Activated naive CD8-positive, alpha-beta T cell treated with anti-CD3 and anti-CD28 coated beads, Interleukin-2, amount 50 U/mL, for 24 hours (primary cell): ENCODE measurements at regions not wholly inside any gene's neighbourhood (a gene's known extent, or its start where the extent isn't known, plus 50 kb on each side); places are given as distances from the start of the nearest gene placed in this dataset.

Experiments used
- ATAC-seq: fragments of 150-1000 bp; cut with Tn5 transposase; one replicate; pipeline ENCODE4 v1.10.0; 2021
- DNase-seq: peaks from one replicate; pipeline ENCODE4 v3.0.0; 2021
- H3K27ac Mint-ChIP-seq: one replicate; pipeline ENCODE4 v1.8.0; 2021; ENCODE audit warnings: mild to moderate bottlenecking, mixed read lengths
- H3K27me3 Mint-ChIP-seq: one replicate; pipeline ENCODE4 v1.8.0; 2021; ENCODE audit warnings: mixed read lengths
- H3K36me3 Mint-ChIP-seq: one replicate; pipeline ENCODE4 v1.8.0; 2021; ENCODE audit warnings: low read depth, mixed read lengths
- H3K4me1 Mint-ChIP-seq: one replicate; pipeline ENCODE4 v1.8.0; 2021; ENCODE audit warnings: mixed read lengths
- H3K4me3 Mint-ChIP-seq: one replicate; pipeline ENCODE4 v1.8.0; 2021; ENCODE audit warnings: mild to moderate bottlenecking, moderate library complexity, mixed read lengths
- H3K9me3 Mint-ChIP-seq: one replicate; pipeline ENCODE4 v1.8.0; 2021; ENCODE audit warnings: mixed read lengths

- Mint-ChIP-seq H3K9me3 (no peaks in the 10 kb centered on the region), H3K27ac (no peak overlapping the region), H3K27me3 (peaks cover 49% of the 10 kb centered on the region), H3K4me1 (no peaks in the 10 kb centered on the region), H3K36me3 (no peaks in the 10 kb centered on the region), H3K4me3 (no peak overlapping the region)
- DNase-seq (no peak), ATAC-seq (no peak)
These were observed 275.5 kb upstream of the IRX5 start for GRCh38 chr16:54655121-54655590.

GRCh38 chr16:54654429-54654828 lies 276.2 kb upstream of the IRX5 start:
- no peaks in the 10 kb centered on the region for H3K4me1 Mint-ChIP-seq
- peaks cover 50% of the 10 kb centered on the region for H3K27me3 Mint-ChIP-seq

GRCh38 chr16:54652201-54652770 lies 278.4 kb upstream of the IRX5 start:
- H3K9me3 Mint-ChIP-seq = no peaks in the 10 kb centered on the region
- no peak overlapping the region for H3K27ac Mint-ChIP-seq
- ATAC-seq (no peak), DNase-seq (no peak)
- no peak overlapping the region for H3K4me3 Mint-ChIP-seq
- peaks cover 53% of the 10 kb centered on the region for H3K27me3 Mint-ChIP-seq
- no peaks in the 10 kb centered on the region for H3K36me3 Mint-ChIP-seq
- H3K4me1 Mint-ChIP-seq = no peaks in the 10 kb centered on the region

More at GRCh38 chr16:54654429-54654828, 276.2 kb upstream of the IRX5 start:
- DNase-seq (no peak), ATAC-seq (no peak)
- Mint-ChIP-seq H3K36me3 (no peaks in the 10 kb centered on the region), H3K27ac (no peak overlapping the region), H3K9me3 (no peaks in the 10 kb centered on the region), H3K4me3 (no peak overlapping the region)

DNA sequence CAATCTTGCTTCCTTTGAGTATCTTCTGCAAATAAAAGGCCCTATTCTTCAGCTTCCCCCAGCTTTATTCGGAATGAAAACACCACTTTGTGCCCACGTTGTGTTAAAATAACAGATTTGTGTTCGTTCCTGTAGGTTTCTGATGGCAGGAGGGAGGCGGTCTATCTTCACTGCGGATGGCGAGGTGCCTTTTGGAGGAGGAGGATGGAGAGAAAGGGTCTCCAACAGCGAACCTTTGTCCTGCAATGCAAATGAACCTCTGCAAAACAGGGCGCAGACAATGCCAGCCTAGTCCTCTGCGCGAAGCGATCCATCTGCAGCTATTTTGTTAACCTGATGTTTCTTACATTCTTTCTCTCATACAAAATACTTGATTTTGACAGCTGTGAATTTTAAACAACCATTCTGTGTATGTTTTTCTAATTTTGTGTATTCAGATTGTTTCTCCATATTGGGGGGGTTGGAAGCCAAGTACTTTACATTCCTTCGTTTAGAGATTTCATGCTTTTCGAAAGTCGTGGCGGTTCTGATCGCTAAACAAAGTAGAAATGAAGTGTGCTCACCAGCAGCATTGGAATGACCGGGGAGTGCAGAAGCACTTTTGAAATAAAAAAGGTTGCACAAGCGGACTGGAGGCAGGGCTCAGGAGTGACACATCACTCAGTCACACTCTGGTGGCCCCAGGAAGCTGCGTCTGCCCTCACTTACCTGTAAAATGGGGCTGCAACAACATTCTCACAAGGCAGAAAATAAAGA lies 279.0 kb upstream of the IRX5 start:
- Mint-ChIP-seq H3K36me3 (no peaks in the 10 kb centered on the region), H3K27me3 (peaks cover 47% of the 10 kb centered on the region), H3K4me3 (no peak overlapping the region), H3K9me3 (no peaks in the 10 kb centered on the region), H3K27ac (no peak overlapping the region), H3K4me1 (no peaks in the 10 kb centered on the region)
- DNase-seq (no peak), ATAC-seq (no peak)

DNA sequence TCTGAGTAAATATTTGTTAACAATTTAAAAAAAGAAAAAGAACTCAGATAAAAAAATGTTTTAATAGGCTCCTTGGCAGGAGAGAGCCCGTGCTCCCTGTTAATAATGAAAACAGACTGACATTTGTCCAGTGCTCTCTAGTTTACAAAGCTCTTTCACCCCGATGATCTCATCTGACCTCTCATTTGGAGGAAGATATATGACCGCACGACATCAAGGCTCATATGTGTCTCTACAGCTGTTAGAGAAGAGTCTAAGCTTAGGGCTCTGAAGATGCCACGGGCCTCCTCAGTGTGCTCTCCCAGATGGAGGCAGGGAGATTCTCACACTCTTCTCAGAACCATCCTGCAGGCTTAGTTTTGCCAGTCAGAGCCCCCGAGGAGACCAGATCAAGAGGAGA lies 280.8 kb upstream of the IRX5 start:
- H3K36me3 Mint-ChIP-seq = no peaks in the 10 kb centered on the region
- H3K27ac Mint-ChIP-seq = no peak overlapping the region
- H3K27me3 Mint-ChIP-seq = peaks cover 36% of the 10 kb centered on the region
- H3K9me3 Mint-ChIP-seq = no peaks in the 10 kb centered on the region
- DNase-seq = no peak
- H3K4me3 Mint-ChIP-seq = no peak overlapping the region
- no peak for ATAC-seq
- no peaks in the 10 kb centered on the region for H3K4me1 Mint-ChIP-seq

DNA sequence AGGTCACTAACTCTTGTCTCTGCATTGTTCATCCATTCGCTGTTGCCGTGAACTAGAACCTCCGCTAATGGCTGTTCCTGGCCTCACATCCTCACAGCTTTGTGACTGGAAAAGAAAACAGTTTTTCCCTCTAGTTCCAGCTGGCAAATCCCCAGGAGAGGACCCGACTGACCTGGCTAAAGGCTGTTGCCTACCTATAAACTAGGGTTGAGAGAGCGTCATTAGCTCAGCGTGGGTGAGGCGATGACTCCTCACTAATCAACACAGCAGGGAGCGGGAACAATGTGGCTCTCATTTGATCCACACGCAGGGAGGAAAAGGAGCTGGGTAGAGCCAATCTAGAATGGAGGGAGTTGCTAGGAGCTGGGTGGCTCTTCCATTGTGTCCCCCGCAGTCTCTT lies 282.1 kb upstream of the IRX5 start:
- Mint-ChIP-seq H3K27ac (no peak overlapping the region), H3K9me3 (no peaks in the 10 kb centered on the region), H3K4me3 (no peak overlapping the region), H3K4me1 (no peaks in the 10 kb centered on the region), H3K36me3 (no peaks in the 10 kb centered on the region), H3K27me3 (peaks cover 25% of the 10 kb centered on the region)
- ATAC-seq (no peak), DNase-seq (no peak)

DNA sequence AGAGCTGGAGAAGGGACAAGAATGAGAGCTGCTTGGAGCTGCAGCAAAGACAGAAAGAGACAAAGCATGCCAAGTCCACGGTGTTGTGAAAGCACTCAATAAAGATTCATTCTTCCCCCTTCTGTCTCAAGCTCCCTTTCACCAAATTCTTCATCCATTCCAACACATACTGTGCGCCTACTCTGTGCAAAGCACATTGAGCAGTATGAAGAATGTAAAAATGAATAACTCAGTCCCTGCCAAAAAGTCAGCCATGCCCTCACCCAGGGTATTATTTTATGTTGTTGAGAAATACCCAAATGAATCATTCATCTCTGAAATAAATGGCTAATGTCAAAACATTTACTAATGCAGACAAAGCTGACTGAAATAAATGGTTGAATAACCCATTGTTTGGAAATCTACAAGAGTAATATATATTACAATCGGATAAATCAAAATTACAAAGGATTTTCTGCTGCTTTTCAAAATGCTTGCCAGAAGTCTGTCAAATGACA lies 282.9 kb upstream of the IRX5 start:
- H3K4me3 Mint-ChIP-seq = no peak overlapping the region
- no peaks in the 10 kb centered on the region for H3K4me1 Mint-ChIP-seq
- no peak overlapping the region for H3K27ac Mint-ChIP-seq
- H3K27me3 Mint-ChIP-seq = peaks cover 18% of the 10 kb centered on the region
- peaks cover 1% of the 10 kb centered on the region for H3K9me3 Mint-ChIP-seq
- no peaks in the 10 kb centered on the region for H3K36me3 Mint-ChIP-seq
- no peak for ATAC-seq
- no peak for DNase-seq

DNA sequence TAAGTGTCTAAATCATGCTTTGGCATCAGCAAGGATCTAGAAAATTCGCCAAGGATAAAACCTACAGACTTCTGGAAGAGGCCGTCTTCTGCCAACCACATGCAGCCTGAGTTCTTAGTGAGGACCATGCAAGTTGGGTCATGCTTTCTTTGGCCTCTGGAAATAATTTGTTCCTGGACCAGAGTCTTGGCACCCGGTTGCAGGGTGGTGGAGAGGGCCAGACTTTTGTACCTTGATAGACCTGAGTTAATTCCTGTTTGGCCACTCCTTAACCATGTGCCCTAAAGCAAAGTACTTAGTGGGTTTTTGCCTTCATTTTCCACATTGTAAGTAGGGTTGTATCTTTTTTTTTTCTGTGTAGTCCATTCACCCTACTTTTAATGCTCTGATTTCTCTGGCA lies 283.4 kb upstream of the IRX5 start:
- Mint-ChIP-seq H3K36me3 (no peaks in the 10 kb centered on the region), H3K9me3 (peaks cover 3% of the 10 kb centered on the region), H3K27me3 (peaks cover 15% of the 10 kb centered on the region), H3K27ac (no peak overlapping the region), H3K4me3 (no peak overlapping the region), H3K4me1 (no peaks in the 10 kb centered on the region)
- ATAC-seq = no peak
- DNase-seq = no peak

GRCh38 chr16:54645345-54645744 lies 285.3 kb upstream of the IRX5 start:
- no peak overlapping the region for H3K4me3 Mint-ChIP-seq
- H3K36me3 Mint-ChIP-seq = no peaks in the 10 kb centered on the region
- peaks cover 6% of the 10 kb centered on the region for H3K27me3 Mint-ChIP-seq
- no peak for ATAC-seq
- no peak overlapping the region for H3K27ac Mint-ChIP-seq
- peaks cover 3% of the 10 kb centered on the region for H3K9me3 Mint-ChIP-seq
- no peaks in the 10 kb centered on the region for H3K4me1 Mint-ChIP-seq
- no peak for DNase-seq

GRCh38 chr16:54636221-54636793 lies 294.4 kb upstream of the IRX5 start:
- H3K4me3 Mint-ChIP-seq = no peak overlapping the region
- peaks cover 2% of the 10 kb centered on the region for H3K27me3 Mint-ChIP-seq
- no peaks in the 10 kb centered on the region for H3K4me1 Mint-ChIP-seq
- no peaks in the 10 kb centered on the region for H3K9me3 Mint-ChIP-seq
- DNase-seq = no peak
- H3K36me3 Mint-ChIP-seq = no peaks in the 10 kb centered on the region
- no peak for ATAC-seq
- H3K27ac Mint-ChIP-seq = no peak overlapping the region

GRCh38 chr16:54633943-54634362 lies 296.7 kb upstream of the IRX5 start:
- Mint-ChIP-seq H3K27me3 (peaks cover 4% of the 10 kb centered on the region), H3K36me3 (no peaks in the 10 kb centered on the region), H3K9me3 (no peaks in the 10 kb centered on the region), H3K4me3 (no peak overlapping the region), H3K4me1 (no peaks in the 10 kb centered on the region), H3K27ac (no peak overlapping the region)
- DNase-seq = no peak
- ATAC-seq = no peak

- Mint-ChIP-seq H3K27me3 (peaks cover 4% of the 10 kb centered on the region), H3K4me3 (no peak overlapping the region), H3K36me3 (no peaks in the 10 kb centered on the region), H3K4me1 (no peaks in the 10 kb centered on the region), H3K27ac (no peak overlapping the region), H3K9me3 (no peaks in the 10 kb centered on the region)
- ATAC-seq (no peak), DNase-seq (no peak)
These were observed 298.1 kb upstream of the IRX5 start for GRCh38 chr16:54632322-54633220.

DNA sequence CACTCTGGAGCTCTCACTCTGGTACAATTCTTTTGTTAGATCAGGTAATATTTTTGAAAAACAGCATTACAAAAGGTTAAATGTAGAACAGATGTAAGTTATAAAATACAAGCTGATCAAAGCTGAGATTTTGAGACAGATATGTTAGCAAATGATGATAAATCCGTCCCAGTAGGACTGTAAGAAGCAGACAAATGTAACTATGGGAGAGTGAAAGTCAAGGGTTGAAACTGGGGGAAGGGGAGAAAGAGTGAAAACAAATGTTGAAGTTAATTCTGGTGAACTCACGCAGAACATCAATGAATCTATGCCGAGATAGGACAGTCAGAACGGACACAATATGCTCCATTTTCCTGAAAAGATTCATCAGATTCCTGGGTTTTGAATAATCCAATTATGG lies 298.9 kb upstream of the IRX5 start:
- peaks cover 4% of the 10 kb centered on the region for H3K27me3 Mint-ChIP-seq
- H3K4me3 Mint-ChIP-seq = no peak overlapping the region
- DNase-seq = no peak
- no peaks in the 10 kb centered on the region for H3K9me3 Mint-ChIP-seq
- no peaks in the 10 kb centered on the region for H3K4me1 Mint-ChIP-seq
- H3K36me3 Mint-ChIP-seq = no peaks in the 10 kb centered on the region
- no peak overlapping the region for H3K27ac Mint-ChIP-seq
- ATAC-seq = no peak

DNA sequence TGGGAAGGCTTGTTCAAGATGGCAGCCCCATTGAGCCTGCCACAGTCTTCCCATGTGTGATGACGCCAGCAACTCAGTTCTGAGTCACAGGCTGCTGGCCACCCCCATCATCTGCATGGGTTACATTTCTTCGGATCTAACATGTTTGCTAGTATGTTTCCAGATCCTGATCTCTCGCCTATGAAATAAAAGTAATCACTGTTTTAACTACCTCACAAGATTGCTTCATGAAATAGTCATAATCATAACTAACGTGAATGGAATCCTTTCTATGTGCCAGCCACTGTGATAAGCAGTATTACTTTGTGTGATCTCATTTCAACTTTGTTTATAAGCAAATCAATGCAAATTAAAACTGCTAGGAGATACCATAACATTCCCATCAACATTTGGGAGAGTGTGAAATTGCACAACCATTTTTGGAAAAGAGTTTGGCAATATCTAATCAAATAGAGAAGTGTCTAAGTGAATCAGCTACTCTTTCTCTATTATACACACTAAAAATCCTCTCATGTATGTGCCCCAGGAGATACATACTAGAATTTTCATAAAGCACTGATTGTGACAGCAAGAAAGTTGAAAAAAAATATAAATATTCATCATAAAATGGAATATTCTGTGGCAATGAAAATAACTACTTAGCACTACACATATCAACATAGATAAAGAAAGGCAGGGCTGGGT lies 300.2 kb upstream of the IRX5 start:
- DNase-seq = no peak
- Mint-ChIP-seq H3K4me3 (no peak overlapping the region), H3K4me1 (no peaks in the 10 kb centered on the region), H3K9me3 (no peaks in the 10 kb centered on the region), H3K27ac (no peak overlapping the region), H3K36me3 (no peaks in the 10 kb centered on the region), H3K27me3 (peaks cover 2% of the 10 kb centered on the region)
- ATAC-seq = no peak
